ENCODE measurements at regions not wholly inside any gene's neighbourhood (a gene's known extent, or its start where the extent isn't known, plus 50 kb on each side); places are given as distances from the start of the nearest gene placed in this dataset.
"Not testable (repeated sequence)": the region's sequence is repeated elsewhere in the genome, so short reads cannot be mapped to it uniquely, and the experiment has no call there.

GRCh38 chr2:131584380-131584779 lies 56.7 kb downstream of the CCDC74A start:
- in situ Hi-C loops (cut with MboI; ENCODE audit: low pct_unique_long_range_greater_than_20kb, low sequenced_read_pairs), result no loop called here
- DNase-seq, result peak; percentile 30

- no peak for DNase-seq
Observed at GRCh38 chr2:131584940-131585339, 57.3 kb downstream of the CCDC74A start.

DNA sequence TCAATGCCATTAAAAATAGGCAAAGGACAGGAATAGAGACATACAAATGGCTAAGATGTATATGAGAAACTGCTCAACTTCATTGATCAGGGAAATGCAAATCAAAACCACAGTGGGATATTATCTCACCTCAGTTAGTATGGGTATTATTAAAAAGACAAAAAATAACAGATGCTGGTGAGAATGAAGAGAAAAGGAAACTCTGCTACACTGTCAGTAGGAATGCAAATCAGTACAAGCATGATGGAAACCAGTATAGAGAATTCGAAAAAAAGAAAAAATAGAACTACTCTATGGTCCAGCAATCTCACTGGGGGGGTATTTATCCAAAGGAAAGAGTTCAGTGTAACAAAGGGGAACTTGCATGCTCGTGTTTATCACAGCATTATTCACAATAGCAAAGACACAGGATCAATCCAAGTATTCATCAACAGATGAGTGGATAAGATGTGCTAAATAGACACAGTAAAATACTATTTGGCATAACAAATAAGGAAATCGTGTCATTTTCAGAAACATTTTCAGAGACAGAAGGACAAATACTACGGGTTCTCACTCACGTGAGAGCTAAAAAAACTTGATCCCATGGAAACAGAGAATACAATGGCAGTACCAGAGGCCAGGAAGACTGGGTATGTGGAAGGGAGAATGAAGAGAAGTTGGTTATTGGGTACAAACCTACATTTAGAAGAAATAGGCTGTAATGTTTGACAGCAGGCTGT lies 60.6 kb downstream of the CCDC74A start:
- in situ Hi-C loops (cut with MboI; ENCODE audit: low pct_unique_long_range_greater_than_20kb, low sequenced_read_pairs), result no loop called here
- no peak for DNase-seq

More at GRCh38 chr2:131584940-131585339, 57.3 kb downstream of the CCDC74A start:
- in situ Hi-C loops (cut with MboI; ENCODE audit: low pct_unique_long_range_greater_than_20kb, low sequenced_read_pairs), result no loop called here

DNA sequence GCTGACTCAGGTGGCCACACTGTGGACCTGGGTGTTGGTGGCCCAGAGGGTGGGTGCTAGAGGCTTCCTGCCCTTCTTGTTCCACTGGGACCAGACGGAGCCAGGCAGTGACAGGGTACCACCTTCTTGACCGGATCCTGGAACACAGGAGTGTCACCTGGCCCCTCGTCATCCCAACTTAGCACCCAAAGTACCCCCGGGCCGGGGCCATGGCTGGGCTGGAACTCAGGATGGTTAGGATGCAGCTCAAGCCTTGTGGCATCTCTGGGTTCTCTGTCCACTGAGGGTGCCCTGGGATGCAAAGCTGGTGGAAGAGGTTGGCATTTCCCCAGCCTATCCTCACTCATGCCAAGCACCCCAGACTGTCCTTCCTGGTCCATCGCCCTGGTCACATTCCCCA lies 61.4 kb downstream of the CCDC74A start:
- DNase-seq; in situ Hi-C loops (cut with MboI; ENCODE audit: low pct_unique_long_range_greater_than_20kb, low sequenced_read_pairs): not testable (repeated sequence)

DNA sequence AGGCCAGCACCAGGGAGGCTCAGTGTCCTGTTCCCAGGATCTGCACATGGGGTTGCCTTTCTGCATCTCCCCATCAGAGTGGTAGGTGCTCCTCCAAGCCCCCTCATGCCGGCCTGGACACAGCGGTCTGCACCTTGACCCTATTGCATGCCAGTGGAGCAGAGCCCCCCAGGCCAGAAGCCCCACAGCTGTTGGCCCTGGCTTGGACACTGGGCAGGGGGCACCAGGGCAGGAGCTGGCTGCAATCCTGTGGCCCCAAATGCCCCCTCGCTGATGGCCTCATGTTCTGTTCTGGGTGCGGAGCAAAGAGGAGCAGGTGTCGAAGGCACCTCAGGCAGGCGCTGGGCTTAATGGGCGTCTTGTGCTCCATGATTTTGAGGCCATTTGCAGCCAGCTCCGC lies 62.7 kb downstream of the CCDC74A start:
- no peak for DNase-seq
- in situ Hi-C loops (cut with MboI; ENCODE audit: low pct_unique_long_range_greater_than_20kb, low sequenced_read_pairs), result no loop called here

GRCh38 chr2:131590896-131591295 lies 63.2 kb downstream of the CCDC74A start:
- no peak for DNase-seq
- in situ Hi-C loops (cut with MboI; ENCODE audit: low pct_unique_long_range_greater_than_20kb, low sequenced_read_pairs), result no loop called here

GRCh38 chr2:131596561-131596960 lies 68.9 kb downstream of the CCDC74A start:
- in situ Hi-C loops (cut with MboI; ENCODE audit: low pct_unique_long_range_greater_than_20kb, low sequenced_read_pairs); DNase-seq: not testable (repeated sequence)

GRCh38 chr2:131602444-131602843 lies 74.8 kb downstream of the CCDC74A start:
- in situ Hi-C loops (cut with MboI; ENCODE audit: low pct_unique_long_range_greater_than_20kb, low sequenced_read_pairs); DNase-seq: not testable (repeated sequence)

GRCh38 chr2:131604652-131605051 lies 77.0 kb downstream of the CCDC74A start:
- in situ Hi-C loops (cut with MboI; ENCODE audit: low pct_unique_long_range_greater_than_20kb, low sequenced_read_pairs); DNase-seq: not testable (repeated sequence)

DNA sequence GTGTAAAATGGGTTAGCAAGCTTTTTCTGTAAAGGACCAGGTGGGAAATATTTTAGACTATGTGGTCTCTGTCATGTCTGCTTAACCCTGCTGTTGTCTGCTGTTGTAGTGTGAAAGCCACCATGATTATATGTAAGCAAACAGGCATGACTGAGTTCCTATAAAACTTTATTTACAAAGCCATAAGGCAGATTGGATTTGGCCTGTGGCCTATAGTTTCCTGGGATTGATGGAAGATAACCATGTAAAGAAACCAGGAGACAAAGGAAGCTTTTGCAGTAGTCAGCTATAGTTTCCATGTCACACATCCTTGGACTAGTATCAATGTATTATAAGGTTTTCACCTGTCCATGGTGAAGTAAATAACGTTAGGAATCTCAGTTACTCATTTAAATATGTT lies 78.7 kb downstream of the CCDC74A start:
- DNase-seq; in situ Hi-C loops (cut with MboI; ENCODE audit: low pct_unique_long_range_greater_than_20kb, low sequenced_read_pairs): not testable (repeated sequence)

DNA sequence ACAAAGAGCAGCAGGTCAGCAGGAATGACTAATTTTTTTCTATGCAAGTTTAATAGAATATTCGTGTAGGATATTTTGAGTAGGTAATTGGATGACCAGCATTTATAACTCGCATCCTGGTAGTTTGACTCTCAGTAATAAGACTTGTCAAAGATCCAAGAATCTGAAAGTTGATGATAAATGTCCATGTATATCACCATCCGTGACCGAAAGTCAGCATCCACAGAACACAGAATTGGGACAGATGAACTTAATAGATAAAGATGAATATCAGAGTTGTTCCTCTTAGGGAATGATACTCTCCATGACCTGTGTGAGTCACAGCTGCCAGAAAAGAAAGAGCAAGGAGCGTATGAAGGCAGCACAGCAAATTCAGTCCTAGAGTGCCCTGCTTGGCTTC lies 79.4 kb downstream of the CCDC74A start:
- in situ Hi-C loops (cut with MboI; ENCODE audit: low pct_unique_long_range_greater_than_20kb, low sequenced_read_pairs); DNase-seq: not testable (repeated sequence)

- in situ Hi-C loops (cut with MboI; ENCODE audit: low pct_unique_long_range_greater_than_20kb, low sequenced_read_pairs); DNase-seq: not testable (repeated sequence)
Observed at GRCh38 chr2:131614539-131614938, 86.9 kb downstream of the CCDC74A start.

DNA sequence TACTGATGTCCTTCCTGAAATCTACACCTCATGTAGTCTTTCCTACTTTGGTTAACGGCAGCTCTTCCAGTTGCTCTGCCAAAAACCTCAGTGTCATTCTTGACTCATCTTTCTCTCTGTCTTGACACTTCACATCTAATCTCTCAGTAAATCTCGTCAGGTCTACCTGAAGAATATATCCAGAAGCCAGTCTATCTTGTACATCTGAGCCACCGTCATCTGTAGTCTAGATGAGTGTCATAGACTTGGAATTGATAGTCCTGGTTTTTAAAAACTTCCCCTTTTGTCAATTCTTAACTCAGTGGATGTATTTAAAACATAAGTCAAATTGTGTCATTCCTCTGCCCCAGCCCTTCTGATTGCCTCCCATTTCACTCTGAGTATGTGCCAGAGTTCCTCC lies 90.6 kb downstream of the CCDC74A start:
- in situ Hi-C loops (cut with MboI; ENCODE audit: low pct_unique_long_range_greater_than_20kb, low sequenced_read_pairs), result not testable (repeated sequence)

GRCh38 chr2:131622874-131623273 lies 95.2 kb downstream of the CCDC74A start:
- in situ Hi-C loops (cut with MboI; ENCODE audit: low pct_unique_long_range_greater_than_20kb, low sequenced_read_pairs), result not testable (repeated sequence)
- DNase-seq, result peak; percentile 31

More for the DNA sequence above, 90.6 kb downstream of the CCDC74A start:
- not testable (repeated sequence) for DNase-seq

- in situ Hi-C loops (cut with MboI; ENCODE audit: low pct_unique_long_range_greater_than_20kb, low sequenced_read_pairs), result not testable (repeated sequence)
Observed at GRCh38 chr2:131626011-131626410, 98.3 kb downstream of the CCDC74A start.

GRCh38 chr2:131626565-131626964 lies 98.9 kb downstream of the CCDC74A start:
- DNase-seq; in situ Hi-C loops (cut with MboI; ENCODE audit: low pct_unique_long_range_greater_than_20kb, low sequenced_read_pairs): not testable (repeated sequence)

More at GRCh38 chr2:131626011-131626410, 98.3 kb downstream of the CCDC74A start:
- not testable (repeated sequence) for DNase-seq

DNA sequence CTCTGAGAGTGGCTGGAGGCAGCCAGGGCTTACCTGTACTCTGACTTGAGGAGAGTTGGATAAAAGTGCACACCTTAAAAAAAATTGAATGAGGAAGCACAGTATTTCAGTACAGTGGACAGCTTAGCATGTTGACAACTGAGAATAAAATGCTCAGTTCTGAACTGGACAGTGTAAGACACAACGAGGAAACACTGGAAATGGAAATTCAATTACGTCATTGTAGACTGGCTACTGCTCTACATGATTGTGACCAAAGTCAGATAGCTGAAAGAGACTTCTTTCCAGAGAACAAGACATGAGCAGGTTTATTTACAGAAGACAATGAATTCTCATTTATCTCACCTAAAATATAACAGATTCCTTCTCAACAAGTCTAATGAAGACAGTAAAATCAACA lies 100.1 kb downstream of the CCDC74A start:
- in situ Hi-C loops (cut with MboI; ENCODE audit: low pct_unique_long_range_greater_than_20kb, low sequenced_read_pairs); DNase-seq: not testable (repeated sequence)

DNA sequence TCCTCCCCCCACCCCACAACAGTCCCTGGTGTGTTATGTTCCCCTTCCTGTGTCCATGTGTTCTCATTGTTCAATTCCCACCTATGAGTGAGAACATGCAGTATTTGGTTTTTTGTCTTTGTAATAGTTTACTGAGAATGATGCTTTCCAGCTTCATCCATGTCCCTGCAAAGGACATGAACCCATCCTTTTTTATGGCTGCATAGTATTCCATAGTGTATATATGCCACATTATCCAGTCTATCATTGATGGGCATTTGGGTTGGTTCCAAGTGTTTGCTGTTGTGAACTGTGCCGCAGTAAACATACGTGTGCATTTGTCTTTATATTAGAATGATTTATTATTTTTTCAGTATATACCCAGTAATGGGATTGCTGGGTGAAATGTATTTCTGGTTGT lies 104.0 kb downstream of the CCDC74A start:
- in situ Hi-C loops (cut with MboI; ENCODE audit: low pct_unique_long_range_greater_than_20kb, low sequenced_read_pairs); DNase-seq: not testable (repeated sequence)

DNA sequence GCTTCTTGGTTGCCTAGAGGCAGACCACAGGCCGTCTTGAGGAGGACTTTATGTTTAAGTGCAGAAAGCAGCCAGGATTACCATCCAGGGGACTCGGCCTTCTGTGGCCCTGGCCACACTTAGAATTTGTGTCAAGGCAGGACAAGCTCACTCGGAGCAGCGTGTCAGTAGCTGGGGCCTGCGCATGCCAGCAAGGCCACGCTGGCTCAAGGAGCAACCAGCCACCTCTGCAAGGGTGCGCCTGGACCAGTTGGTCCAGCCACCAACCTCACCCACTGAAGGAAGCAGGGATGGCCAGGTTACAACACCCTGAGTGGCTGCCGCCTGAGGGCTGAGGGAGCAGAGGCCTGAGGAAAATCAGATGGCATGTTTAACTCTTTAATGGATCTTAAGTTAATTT lies 105.7 kb downstream of the CCDC74A start:
- in situ Hi-C loops (cut with MboI; ENCODE audit: low pct_unique_long_range_greater_than_20kb, low sequenced_read_pairs); DNase-seq: not testable (repeated sequence)

DNA sequence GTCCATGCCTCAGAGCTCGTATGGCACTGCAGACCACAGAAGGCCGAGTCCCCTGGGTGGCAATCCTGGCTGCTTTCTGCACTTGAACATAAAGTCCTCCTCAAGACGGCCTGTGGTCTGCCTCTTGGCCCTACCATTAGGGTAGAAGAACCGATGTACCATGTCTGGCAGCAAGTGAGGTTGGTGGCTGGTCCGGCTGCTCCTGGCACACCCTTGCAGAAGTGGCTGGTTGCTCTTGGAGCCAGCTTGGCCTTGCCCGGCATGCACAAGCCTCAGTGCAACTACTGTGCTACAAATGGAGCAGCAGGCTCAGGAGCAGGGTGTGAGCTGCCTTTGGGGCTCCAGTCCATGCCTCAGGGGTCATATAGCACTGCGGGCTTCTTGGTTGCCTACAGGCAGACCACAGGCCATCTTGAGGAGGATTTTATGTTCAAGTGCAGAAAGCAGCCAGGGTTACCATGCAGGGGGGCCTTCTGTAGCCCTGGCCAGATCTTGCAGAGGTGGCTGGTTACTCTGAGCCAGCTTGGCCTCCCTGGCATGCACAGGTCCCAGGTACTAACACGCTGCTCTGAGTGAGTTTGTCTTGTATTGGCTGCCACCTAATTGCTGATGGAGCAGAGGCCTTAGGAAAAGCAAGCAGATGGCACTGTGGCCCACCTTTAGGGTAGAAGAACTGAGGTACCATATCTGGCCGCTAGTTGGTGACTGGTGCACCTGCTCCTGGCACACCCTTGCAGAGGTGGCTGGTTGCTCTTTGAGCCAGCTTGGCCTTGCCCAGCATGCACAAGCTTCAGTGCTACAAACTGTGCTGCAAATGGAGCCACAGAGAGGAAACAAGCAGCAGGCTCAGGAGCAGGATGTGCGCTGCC lies 106.4 kb downstream of the CCDC74A start:
- DNase-seq; in situ Hi-C loops (cut with MboI; ENCODE audit: low pct_unique_long_range_greater_than_20kb, low sequenced_read_pairs): not testable (repeated sequence)
